ENCODE measurements at regions not wholly inside any gene's neighbourhood (a gene's known extent, or its start where the extent isn't known, plus 50 kb on each side); places are given as distances from the start of the nearest gene placed in this dataset.

GRCh38 chr6:120935908-120936307 is 398.4 kb downstream of the TBC1D32 start:
- TF ChIP-seq CTCF (IDR thresholded peaks at IDR 0.05), result no peak
- no peak for TF ChIP-seq POLR2A (IDR thresholded peaks at IDR 0.05)
- no peak for TF ChIP-seq EP300 (IDR thresholded peaks at IDR 0.05)

Measured in tibial nerve (tissue), 4 donors.